Fibroblast of villous mesenchyme (primary cell): ENCODE measurements at regions not wholly inside any gene's neighbourhood (a gene's known extent, or its start where the extent isn't known, plus 50 kb on each side); places are given as distances from the start of the nearest gene placed in this dataset.

ENCODE experiments used
- DNase-seq: peaks from one replicate; pipeline ENCODE4 v3.0.0-alpha.2; 2010; ENCODE audit warnings: low read depth
- H3K4me3 ChIP-seq: 2 replicates; pipeline ENCODE4 v1.5.1; 2011; ENCODE audit warnings: low read depth, mild to moderate bottlenecking, low read length
- TF ChIP-seq, protein P1 (sequence below): IDR thresholded peaks from 2 replicates; pipeline ENCODE4 v1.5.1; 2012; ENCODE audit warnings: low read depth, mild to moderate bottlenecking, low read length; ENCODE audit not compliant: insufficient read depth

GRCh38 chr11:42175203-42175602, 715.8 kb upstream of the LRRC4C start:
- peak; percentile 4 for DNase-seq
- TF ChIP-seq, protein P1, sequence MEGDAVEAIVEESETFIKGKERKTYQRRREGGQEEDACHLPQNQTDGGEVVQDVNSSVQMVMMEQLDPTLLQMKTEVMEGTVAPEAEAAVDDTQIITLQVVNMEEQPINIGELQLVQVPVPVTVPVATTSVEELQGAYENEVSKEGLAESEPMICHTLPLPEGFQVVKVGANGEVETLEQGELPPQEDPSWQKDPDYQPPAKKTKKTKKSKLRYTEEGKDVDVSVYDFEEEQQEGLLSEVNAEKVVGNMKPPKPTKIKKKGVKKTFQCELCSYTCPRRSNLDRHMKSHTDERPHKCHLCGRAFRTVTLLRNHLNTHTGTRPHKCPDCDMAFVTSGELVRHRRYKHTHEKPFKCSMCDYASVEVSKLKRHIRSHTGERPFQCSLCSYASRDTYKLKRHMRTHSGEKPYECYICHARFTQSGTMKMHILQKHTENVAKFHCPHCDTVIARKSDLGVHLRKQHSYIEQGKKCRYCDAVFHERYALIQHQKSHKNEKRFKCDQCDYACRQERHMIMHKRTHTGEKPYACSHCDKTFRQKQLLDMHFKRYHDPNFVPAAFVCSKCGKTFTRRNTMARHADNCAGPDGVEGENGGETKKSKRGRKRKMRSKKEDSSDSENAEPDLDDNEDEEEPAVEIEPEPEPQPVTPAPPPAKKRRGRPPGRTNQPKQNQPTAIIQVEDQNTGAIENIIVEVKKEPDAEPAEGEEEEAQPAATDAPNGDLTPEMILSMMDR, result no peak
- H3K4me3 ChIP-seq, result no peak overlapping the region

- TF ChIP-seq, protein P1, result no peak
- no peak for DNase-seq
Measured at GRCh38 chr11:42179216-42179615, 719.8 kb upstream of the LRRC4C start.

GRCh38 chr11:42195289-42196013, 736.0 kb upstream of the LRRC4C start:
- no peak for DNase-seq
- no peak overlapping the region for H3K4me3 ChIP-seq
- TF ChIP-seq, protein P1, result no peak

More at GRCh38 chr11:42179216-42179615, 719.8 kb upstream of the LRRC4C start:
- no peak overlapping the region for H3K4me3 ChIP-seq

- no peak overlapping the region for H3K4me3 ChIP-seq
- DNase-seq, result no peak
- TF ChIP-seq, protein P1, result no peak
Measured at GRCh38 chr11:42200311-42200710, 740.9 kb upstream of the LRRC4C start.

GRCh38 chr11:42201603-42202148, 742.2 kb upstream of the LRRC4C start:
- no peak overlapping the region for H3K4me3 ChIP-seq
- TF ChIP-seq, protein P1, result no peak
- DNase-seq, result no peak

- no peak for DNase-seq
- no peak overlapping the region for H3K4me3 ChIP-seq
- TF ChIP-seq, protein P1, result no peak
Measured at GRCh38 chr11:42205518-42205917, 746.1 kb upstream of the LRRC4C start.

DNA sequence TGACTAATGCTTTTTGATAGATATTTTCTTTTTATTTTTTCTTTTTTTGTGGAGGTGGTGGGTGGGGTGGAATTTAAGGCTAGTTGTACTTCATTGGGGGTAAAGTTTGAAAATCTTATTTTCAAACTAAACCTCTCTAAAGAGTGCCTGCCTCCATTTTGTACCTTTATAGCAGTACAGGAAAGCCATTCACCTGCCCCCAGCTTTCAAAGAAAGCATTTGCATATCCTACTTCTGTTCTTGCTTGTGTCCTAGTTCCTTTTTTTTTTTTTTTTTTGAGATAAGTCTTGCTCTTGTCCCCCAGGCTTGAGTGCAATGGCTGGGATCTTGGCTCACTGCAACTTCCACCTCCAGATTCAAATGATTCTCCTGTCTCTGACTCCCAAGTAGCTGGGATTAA, 766.2 kb upstream of the LRRC4C start:
- no peak overlapping the region for H3K4me3 ChIP-seq
- DNase-seq, result no peak
- TF ChIP-seq, protein P1, result no peak
